ENCODE measurements at regions not wholly inside any gene's neighbourhood (a gene's known extent, or its start where the extent isn't known, plus 50 kb on each side); places are given as distances from the start of the nearest gene placed in this dataset.

DNA sequence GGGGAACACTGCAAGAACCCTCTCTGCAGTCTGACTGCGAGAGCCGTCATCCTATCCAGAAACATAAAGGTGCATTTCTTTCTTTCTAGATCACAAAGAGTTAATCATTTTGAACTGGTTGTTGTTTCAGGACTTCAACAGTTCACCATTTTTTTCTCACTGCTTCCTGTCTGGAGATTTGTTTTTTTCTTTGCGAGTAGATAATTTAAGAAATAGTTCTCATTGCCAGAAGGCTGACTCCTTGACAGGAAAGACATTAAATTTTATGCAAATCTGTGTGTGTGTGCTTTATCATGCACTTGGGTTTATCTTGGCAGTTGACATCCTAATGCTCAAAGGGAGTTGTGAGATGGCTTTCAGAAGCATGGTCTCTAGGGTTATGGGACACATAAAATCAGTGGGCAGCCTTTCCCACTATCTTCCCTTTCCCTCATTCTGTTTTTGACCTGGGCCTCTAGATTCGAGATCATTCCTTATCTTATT, 123.5 kb upstream of the TBL1XR1 start:
- Mint-ChIP-seq H3K4me3 (no peak overlapping the region), H3K9me3 (peaks cover 16% of the 10 kb centered on the region), H3K27me3 (ENCODE audit: low read depth) (no peaks in the 10 kb centered on the region; the same call in 1 of the 2 replicates), H3K36me3 (peaks cover 7% of the 10 kb centered on the region; the same call in 1 of the 2 replicates), H3K4me1 (peaks cover 5% of the 10 kb centered on the region), H3K27ac (no peak overlapping the region)
- no peak for ATAC-seq
- CTCF ChIA-PET, result no interaction called here
- TF ChIP-seq MYBL2 (CRISPR knock-in tag; IDR thresholded peaks at IDR 0.05), result no peak
- TF ChIP-seq, protein P1, sequence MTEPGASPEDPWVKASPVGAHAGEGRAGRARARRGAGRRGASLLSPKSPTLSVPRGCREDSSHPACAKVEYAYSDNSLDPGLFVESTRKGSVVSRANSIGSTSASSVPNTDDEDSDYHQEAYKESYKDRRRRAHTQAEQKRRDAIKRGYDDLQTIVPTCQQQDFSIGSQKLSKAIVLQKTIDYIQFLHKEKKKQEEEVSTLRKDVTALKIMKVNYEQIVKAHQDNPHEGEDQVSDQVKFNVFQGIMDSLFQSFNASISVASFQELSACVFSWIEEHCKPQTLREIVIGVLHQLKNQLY (CRISPR knock-in tag; IDR thresholded peaks at IDR 0.05), result no peak
- TF ChIP-seq NR2C2 (CRISPR knock-in tag; IDR thresholded peaks at IDR 0.05), result no peak
- TF ChIP-seq ZNF416 (CRISPR knock-in tag; IDR thresholded peaks at IDR 0.05), result no peak
- no peak for TF ChIP-seq NFATC4 (CRISPR knock-in tag; IDR thresholded peaks at IDR 0.05)
- DNase-seq (ENCODE audit: low spot score), result no peak
- POLR2A ChIA-PET, result no interaction called here

DNA sequence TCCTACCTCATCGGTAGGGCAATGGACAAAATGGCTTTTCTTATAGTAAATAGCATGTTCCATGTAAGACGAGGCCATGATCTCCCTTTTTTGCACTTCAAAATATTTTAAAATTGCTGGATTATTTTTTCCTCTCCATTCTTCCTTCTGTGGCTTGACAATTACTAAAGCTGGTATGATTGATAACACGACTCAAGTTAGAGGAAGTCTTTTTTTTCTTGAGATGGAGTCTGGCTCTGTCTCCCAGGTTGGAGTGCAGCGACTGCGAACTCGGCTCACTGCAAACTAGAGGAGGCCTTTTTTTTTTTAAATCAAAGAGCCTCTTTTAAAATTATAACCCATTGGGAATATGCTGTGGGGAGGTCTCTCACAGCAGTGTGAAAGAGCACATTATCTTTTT, 124.5 kb upstream of the TBL1XR1 start:
- no peak overlapping the region for H3K4me3 Mint-ChIP-seq
- TF ChIP-seq, protein P2, sequence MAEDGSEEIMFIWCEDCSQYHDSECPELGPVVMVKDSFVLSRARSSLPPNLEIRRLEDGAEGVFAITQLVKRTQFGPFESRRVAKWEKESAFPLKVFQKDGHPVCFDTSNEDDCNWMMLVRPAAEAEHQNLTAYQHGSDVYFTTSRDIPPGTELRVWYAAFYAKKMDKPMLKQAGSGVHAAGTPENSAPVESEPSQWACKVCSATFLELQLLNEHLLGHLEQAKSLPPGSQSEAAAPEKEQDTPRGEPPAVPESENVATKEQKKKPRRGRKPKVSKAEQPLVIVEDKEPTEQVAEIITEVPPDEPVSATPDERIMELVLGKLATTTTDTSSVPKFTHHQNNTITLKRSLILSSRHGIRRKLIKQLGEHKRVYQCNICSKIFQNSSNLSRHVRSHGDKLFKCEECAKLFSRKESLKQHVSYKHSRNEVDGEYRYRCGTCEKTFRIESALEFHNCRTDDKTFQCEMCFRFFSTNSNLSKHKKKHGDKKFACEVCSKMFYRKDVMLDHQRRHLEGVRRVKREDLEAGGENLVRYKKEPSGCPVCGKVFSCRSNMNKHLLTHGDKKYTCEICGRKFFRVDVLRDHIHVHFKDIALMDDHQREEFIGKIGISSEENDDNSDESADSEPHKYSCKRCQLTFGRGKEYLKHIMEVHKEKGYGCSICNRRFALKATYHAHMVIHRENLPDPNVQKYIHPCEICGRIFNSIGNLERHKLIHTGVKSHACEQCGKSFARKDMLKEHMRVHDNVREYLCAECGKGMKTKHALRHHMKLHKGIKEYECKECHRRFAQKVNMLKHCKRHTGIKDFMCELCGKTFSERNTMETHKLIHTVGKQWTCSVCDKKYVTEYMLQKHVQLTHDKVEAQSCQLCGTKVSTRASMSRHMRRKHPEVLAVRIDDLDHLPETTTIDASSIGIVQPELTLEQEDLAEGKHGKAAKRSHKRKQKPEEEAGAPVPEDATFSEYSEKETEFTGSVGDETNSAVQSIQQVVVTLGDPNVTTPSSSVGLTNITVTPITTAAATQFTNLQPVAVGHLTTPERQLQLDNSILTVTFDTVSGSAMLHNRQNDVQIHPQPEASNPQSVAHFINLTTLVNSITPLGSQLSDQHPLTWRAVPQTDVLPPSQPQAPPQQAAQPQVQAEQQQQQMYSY (CRISPR knock-in tag; IDR thresholded peaks at IDR 0.05), result no peak
- TF ChIP-seq MXD4 (CRISPR knock-in tag; IDR thresholded peaks at IDR 0.05; ENCODE audit: borderline replicate concordance), result no peak
- no peak for TF ChIP-seq NR3C1 (CRISPR knock-in tag; conservative IDR thresholded peaks at IDR 0.05; ENCODE audit: low read depth)
- no peak for TF ChIP-seq IRF1 (CRISPR knock-in tag; IDR thresholded peaks at IDR 0.05)
- no peak for TF ChIP-seq MYBL2 (CRISPR knock-in tag; IDR thresholded peaks at IDR 0.05)
- no peak for TF ChIP-seq EMX1 (CRISPR knock-in tag; IDR thresholded peaks at IDR 0.05)
- no peak for TF ChIP-seq ZNF138 (CRISPR knock-in tag; conservative IDR thresholded peaks at IDR 0.05)
- TF ChIP-seq FOXJ3 (CRISPR knock-in tag; IDR thresholded peaks at IDR 0.05; ENCODE audit: borderline replicate concordance), result no peak
- TF ChIP-seq ELF4 (CRISPR knock-in tag; IDR thresholded peaks at IDR 0.05; ENCODE audit: low read depth), result no peak
- TF ChIP-seq ZBTB21 (CRISPR knock-in tag; IDR thresholded peaks at IDR 0.05; ENCODE audit: borderline replicate concordance), result no peak
- TF ChIP-seq TP53 (CRISPR knock-in tag; IDR thresholded peaks at IDR 0.05), result no peak
- TF ChIP-seq, protein P3, sequence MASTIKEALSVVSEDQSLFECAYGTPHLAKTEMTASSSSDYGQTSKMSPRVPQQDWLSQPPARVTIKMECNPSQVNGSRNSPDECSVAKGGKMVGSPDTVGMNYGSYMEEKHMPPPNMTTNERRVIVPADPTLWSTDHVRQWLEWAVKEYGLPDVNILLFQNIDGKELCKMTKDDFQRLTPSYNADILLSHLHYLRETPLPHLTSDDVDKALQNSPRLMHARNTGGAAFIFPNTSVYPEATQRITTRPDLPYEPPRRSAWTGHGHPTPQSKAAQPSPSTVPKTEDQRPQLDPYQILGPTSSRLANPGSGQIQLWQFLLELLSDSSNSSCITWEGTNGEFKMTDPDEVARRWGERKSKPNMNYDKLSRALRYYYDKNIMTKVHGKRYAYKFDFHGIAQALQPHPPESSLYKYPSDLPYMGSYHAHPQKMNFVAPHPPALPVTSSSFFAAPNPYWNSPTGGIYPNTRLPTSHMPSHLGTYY (CRISPR knock-in tag; IDR thresholded peaks at IDR 0.05), result no peak
- no peak for TF ChIP-seq CDX4 (CRISPR knock-in tag; IDR thresholded peaks at IDR 0.05; ENCODE audit: borderline replicate concordance)
- POLR2A ChIA-PET, result interaction anchor here (0.6 kb wide), 1 partner anchor 395 kb away, joined by 5 read pairs; no protein-coding TSS in a partner anchor
- CTCF ChIA-PET, result no interaction called here
- H3K4me1 Mint-ChIP-seq, result peaks cover 5% of the 10 kb centered on the region
- DNase-seq (ENCODE audit: low spot score) (no peak), ATAC-seq (no peak)
- H3K27me3 Mint-ChIP-seq (ENCODE audit: low read depth), result no peaks in the 10 kb centered on the region; the same call in 1 of the 2 replicates
- peaks cover 16% of the 10 kb centered on the region for H3K9me3 Mint-ChIP-seq
- peaks cover 7% of the 10 kb centered on the region; the same call in 1 of the 2 replicates for H3K36me3 Mint-ChIP-seq
- no peak overlapping the region for H3K27ac Mint-ChIP-seq
